ENCODE measurements at regions not wholly inside any gene's neighbourhood (a gene's known extent, or its start where the extent isn't known, plus 50 kb on each side); places are given as distances from the start of the nearest gene placed in this dataset.

DNA sequence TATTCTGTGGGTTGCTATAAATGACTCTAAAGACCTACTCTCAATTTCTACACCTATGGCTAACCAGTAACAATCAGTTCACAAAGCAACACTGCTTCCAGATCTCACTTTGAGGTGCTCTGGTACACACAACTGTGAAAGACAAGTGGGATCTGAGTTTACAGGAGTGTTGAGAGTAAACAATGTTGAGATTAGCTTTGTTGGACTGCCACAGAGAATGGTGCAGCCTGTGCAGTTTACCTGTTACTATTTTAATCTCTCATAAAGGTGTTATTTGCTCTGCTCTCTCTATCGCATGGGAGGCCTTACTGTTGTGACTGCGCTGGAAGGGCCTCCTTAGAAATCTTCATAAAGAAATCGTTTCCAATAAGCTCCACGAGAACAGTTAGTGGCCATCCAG lies 112.0 kb downstream of the SOX2 start:
- TF ChIP-seq, protein P1, sequence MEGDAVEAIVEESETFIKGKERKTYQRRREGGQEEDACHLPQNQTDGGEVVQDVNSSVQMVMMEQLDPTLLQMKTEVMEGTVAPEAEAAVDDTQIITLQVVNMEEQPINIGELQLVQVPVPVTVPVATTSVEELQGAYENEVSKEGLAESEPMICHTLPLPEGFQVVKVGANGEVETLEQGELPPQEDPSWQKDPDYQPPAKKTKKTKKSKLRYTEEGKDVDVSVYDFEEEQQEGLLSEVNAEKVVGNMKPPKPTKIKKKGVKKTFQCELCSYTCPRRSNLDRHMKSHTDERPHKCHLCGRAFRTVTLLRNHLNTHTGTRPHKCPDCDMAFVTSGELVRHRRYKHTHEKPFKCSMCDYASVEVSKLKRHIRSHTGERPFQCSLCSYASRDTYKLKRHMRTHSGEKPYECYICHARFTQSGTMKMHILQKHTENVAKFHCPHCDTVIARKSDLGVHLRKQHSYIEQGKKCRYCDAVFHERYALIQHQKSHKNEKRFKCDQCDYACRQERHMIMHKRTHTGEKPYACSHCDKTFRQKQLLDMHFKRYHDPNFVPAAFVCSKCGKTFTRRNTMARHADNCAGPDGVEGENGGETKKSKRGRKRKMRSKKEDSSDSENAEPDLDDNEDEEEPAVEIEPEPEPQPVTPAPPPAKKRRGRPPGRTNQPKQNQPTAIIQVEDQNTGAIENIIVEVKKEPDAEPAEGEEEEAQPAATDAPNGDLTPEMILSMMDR (conservative IDR thresholded peaks at IDR 0.05), result no peak
- TF ChIP-seq ZFX (IDR thresholded peaks at IDR 0.05), result no peak

Measured in C4-2B (cell line).